GM23338 (cell line): ENCODE measurements at regions not wholly inside any gene's neighbourhood (a gene's known extent, or its start where the extent isn't known, plus 50 kb on each side); places are given as distances from the start of the nearest gene placed in this dataset.

Experiments
- ATAC-seq: fragments of 200-7000 bp; cut with Tn5 transposase; 3 replicates; pipeline ENCODE4 v1.9.1; 2020
- DNase-seq: peaks from one replicate; pipeline ENCODE4 v3.0.0-alpha.2; 2015; ENCODE audit warnings: low spot score
- H2AFZ ChIP-seq: fragments of 200-600 bp; sonication (generic); 2 replicates; pipeline ENCODE4 v1.8.0; 2016; ENCODE audit warnings: antibody characterized with exemption, mild to moderate bottlenecking, moderate library complexity
- H3F3A ChIP-seq: fragments of 200-600 bp; sonication (generic); replicated peaks from 2 replicates; pipeline ENCODE4 v1.8.0; 2017; ENCODE audit warnings: antibody characterized with exemption, mixed run types, low read depth
- H3K27ac ChIP-seq: fragments of 200-600 bp; sonication (generic); 2 replicates; pipeline ENCODE4 v1.6.1; 2016; ENCODE audit warnings: low read depth
- H3K27me3 ChIP-seq: fragments of 200-600 bp; sonication (generic); 2 replicates; pipeline ENCODE4 v1.8.0; 2016; ENCODE audit warnings: mild to moderate bottlenecking, mixed run types, moderate library complexity; ENCODE audit not compliant: insufficient read depth
- H3K36me3 ChIP-seq: fragments of 200-600 bp; sonication (generic); 2 replicates; pipeline ENCODE4 v1.8.0; 2016; ENCODE audit warnings: mild to moderate bottlenecking; ENCODE audit not compliant: insufficient read depth
- H3K4me1 ChIP-seq: fragments of 200-600 bp; sonication (generic); 2 replicates; pipeline ENCODE4 v1.8.0; 2016; ENCODE audit warnings: mild to moderate bottlenecking, moderate library complexity; ENCODE audit not compliant: insufficient read depth
- H3K4me2 ChIP-seq: fragments of 200-600 bp; sonication (generic); 2 replicates; pipeline ENCODE4 v1.7.1; 2017; ENCODE audit warnings: mixed run types
- H3K4me3 ChIP-seq: fragments of 200-600 bp; sonication (generic); 2 replicates; pipeline ENCODE4 v1.6.1; 2016; ENCODE audit warnings: mixed run types
- H3K79me2 ChIP-seq: fragments of 200-600 bp; sonication (generic); replicated peaks from 2 replicates; pipeline ENCODE4 v1.8.0; 2017; ENCODE audit warnings: mild to moderate bottlenecking; ENCODE audit not compliant: insufficient read depth
- H3K9me2 ChIP-seq: fragments of 200-600 bp; sonication (generic); 2 replicates; pipeline ENCODE4 v1.8.0; 2017; ENCODE audit not compliant: insufficient read depth
- H4K20me1 ChIP-seq: fragments of 200-600 bp; sonication (generic); replicated peaks from 2 replicates; pipeline ENCODE4 v1.8.0; 2017; ENCODE audit warnings: mild to moderate bottlenecking; ENCODE audit not compliant: insufficient read depth
- H3K27ac Mint-ChIP-seq: 2 replicates; pipeline ENCODE4 v1.8.0; 2020; ENCODE audit warnings: inconsistent platforms, mild to moderate bottlenecking, moderate library complexity, mixed read lengths
- H3K27me3 Mint-ChIP-seq: 3 replicates; pipeline ENCODE4 v1.8.0; 2022; ENCODE audit warnings: low read depth, mild to moderate bottlenecking, moderate library complexity, mixed read lengths, inconsistent platforms; ENCODE audit not compliant: insufficient read depth, poor library complexity
- H3K36me3 Mint-ChIP-seq: 3 replicates; pipeline ENCODE4 v1.8.0; 2021; ENCODE audit warnings: low read depth, mild to moderate bottlenecking, inconsistent platforms, moderate library complexity, mixed read lengths
- H3K4me1 Mint-ChIP-seq: 3 replicates; pipeline ENCODE4 v1.8.0; 2020; ENCODE audit warnings: mild to moderate bottlenecking, inconsistent platforms, mixed read lengths
- H3K4me3 Mint-ChIP-seq: 3 replicates; pipeline ENCODE4 v1.8.0; 2021; ENCODE audit warnings: moderate library complexity, mild to moderate bottlenecking, inconsistent platforms, mixed read lengths
- H3K9me3 Mint-ChIP-seq: 3 replicates; pipeline ENCODE4 v1.8.0; 2020; ENCODE audit warnings: moderate library complexity, mild to moderate bottlenecking, inconsistent platforms, mixed read lengths
- ETS1 ChIP-seq: IDR thresholded peaks from 2 replicates; pipeline ENCODE4 v1.6.1; 2016; ENCODE audit warnings: antibody characterized with exemption
- EZH2 ChIP-seq: fragments of 200-600 bp; sonication (generic); IDR thresholded peaks from one replicate; pipeline ENCODE4 v1.8.0; 2017; ENCODE audit warnings: antibody characterized with exemption, mild to moderate bottlenecking, low read depth; ENCODE audit not compliant: unreplicated experiment
- EZH2phosphoT487 ChIP-seq: fragments of 200-600 bp; sonication (generic); IDR thresholded peaks from one replicate; pipeline ENCODE4 v1.8.1; 2018; ENCODE audit warnings: antibody characterized with exemption; ENCODE audit not compliant: unreplicated experiment
- JUNB ChIP-seq: IDR thresholded peaks from one replicate; pipeline ENCODE4 v1.6.1; 2016; ENCODE audit warnings: antibody characterized with exemption; ENCODE audit not compliant: unreplicated experiment
- NANOG ChIP-seq: IDR thresholded peaks from 2 replicates; pipeline ENCODE4 v1.6.1; 2016; ENCODE audit warnings: antibody characterized with exemption, borderline replicate concordance
- REST ChIP-seq: IDR thresholded peaks from one replicate; pipeline ENCODE4 v1.6.1; 2018; ENCODE audit warnings: antibody characterized with exemption; ENCODE audit not compliant: unreplicated experiment
- STAT1 ChIP-seq: IDR thresholded peaks from one replicate; pipeline ENCODE4 v1.6.1; 2016; ENCODE audit warnings: antibody characterized with exemption; ENCODE audit not compliant: unreplicated experiment
- ZNF114 ChIP-seq: fragments of 250-450 bp; sonication (Bioruptor Pico); IDR thresholded peaks from 2 replicates; pipeline ENCODE4 v1.5.0; 2020; ENCODE audit warnings: mild to moderate bottlenecking, moderate library complexity
- ZNF331 ChIP-seq: fragments of 250-450 bp; sonication (Bioruptor Pico); IDR thresholded peaks from 2 replicates; pipeline ENCODE4 v1.5.0; 2020; ENCODE audit warnings: low read depth, mild to moderate bottlenecking, moderate library complexity
- ZNF462 ChIP-seq: fragments of 250-450 bp; sonication (Bioruptor Pico); IDR thresholded peaks from 2 replicates; pipeline ENCODE4 v1.5.0; 2020; ENCODE audit warnings: mild to moderate bottlenecking, moderate library complexity

GRCh38 chr12:91380631-91381030 is 198.0 kb upstream of the DCN start:
- Histone ChIP-seq H3K27me3 (no peaks in the 10 kb centered on the region), H3K9me2 (no peaks in the 10 kb centered on the region), H3K4me2 (peak overlapping the region; percentile 59), H3K4me3 (peak overlapping the region; percentile 40), H3F3A (no peaks in the 10 kb centered on the region), H4K20me1 (no peaks in the 10 kb centered on the region), H2AFZ (no peak overlapping the region; the same call in 1 of the 2 replicates), H3K36me3 (no peaks in the 10 kb centered on the region), H3K4me1 (peaks cover 28% of the 10 kb centered on the region), H3K27ac (peak overlapping the region; percentile 93), H3K79me2 (no peaks in the 10 kb centered on the region)
- no peak for ATAC-seq
- no peaks in the 10 kb centered on the region for H3K9me3 Mint-ChIP-seq
- no peak for TF ChIP-seq ZNF462
- no peak for TF ChIP-seq JUNB
- no peak for TF ChIP-seq STAT1
- no peak for TF ChIP-seq ZNF331 (CRISPR knock-in tag)
- peaks cover 36% of the 10 kb centered on the region for H3K4me1 Mint-ChIP-seq
- peak overlapping the region; percentile 71; the same call in 1 of the 2 replicates for H3K27ac Mint-ChIP-seq
- H3K4me3 Mint-ChIP-seq: peak overlapping the region; percentile 77
- H3K36me3 Mint-ChIP-seq: no peaks in the 10 kb centered on the region
- DNase-seq: no peak
- H3K27me3 Mint-ChIP-seq: peaks cover 2% of the 10 kb centered on the region

- no peak overlapping the region; the same call in 1 of the 2 replicates for H3K27ac Mint-ChIP-seq
- Histone ChIP-seq H3K4me1 (peaks cover 28% of the 10 kb centered on the region), H3K27ac (no peak overlapping the region), H3K79me2 (no peaks in the 10 kb centered on the region), H4K20me1 (no peaks in the 10 kb centered on the region), H2AFZ (no peak overlapping the region), H3K4me3 (no peak overlapping the region), H3K36me3 (no peaks in the 10 kb centered on the region), H3K9me2 (0 out of 2 replicates have a peak, but pooled peaks cover 4% of the 10 kb centered on the region), H3K4me2 (no peak overlapping the region), H3K27me3 (no peaks in the 10 kb centered on the region), H3F3A (no peaks in the 10 kb centered on the region)
- no peak overlapping the region for H3K4me3 Mint-ChIP-seq
- ATAC-seq (no peak), DNase-seq (no peak)
- H3K27me3 Mint-ChIP-seq: peaks cover 2% of the 10 kb centered on the region
- H3K36me3 Mint-ChIP-seq: no peaks in the 10 kb centered on the region
- H3K9me3 Mint-ChIP-seq: no peaks in the 10 kb centered on the region
- H3K4me1 Mint-ChIP-seq: peaks cover 36% of the 10 kb centered on the region
- TF ChIP-seq ETS1 (no peak), ZNF331 (CRISPR knock-in tag) (no peak), ZNF114 (CRISPR knock-in tag) (no peak), STAT1 (no peak), NANOG (no peak), EZH2phosphoT487 (no peak), REST (no peak), EZH2 (no peak)
Observed at GRCh38 chr12:91379051-91379775, 196.6 kb upstream of the DCN start.
